ENCODE measurements at regions not wholly inside any gene's neighbourhood (a gene's known extent, or its start where the extent isn't known, plus 50 kb on each side); places are given as distances from the start of the nearest gene placed in this dataset.

DNA sequence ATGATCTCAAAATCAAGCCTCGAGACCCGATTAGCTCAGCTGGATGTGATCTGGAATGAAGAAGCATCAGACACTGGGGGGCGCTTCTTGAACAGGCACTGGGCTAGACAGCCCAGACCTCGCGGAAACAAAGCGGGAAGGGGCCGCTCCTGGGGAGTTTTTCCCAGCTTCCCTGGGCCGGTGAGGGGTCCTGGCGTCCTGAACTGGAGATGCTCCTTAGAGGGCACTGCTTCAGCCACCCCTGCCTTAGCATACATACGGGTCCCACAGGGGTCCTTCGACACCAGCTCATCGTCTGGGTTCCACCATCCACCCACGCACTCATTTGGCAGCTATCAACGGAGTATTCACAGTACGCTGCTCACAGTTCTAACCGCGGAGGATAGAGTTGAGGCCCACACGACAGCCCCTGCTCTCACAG lies 146.7 kb downstream of the TSN start:
- DNase-seq, result no peak

DNA sequence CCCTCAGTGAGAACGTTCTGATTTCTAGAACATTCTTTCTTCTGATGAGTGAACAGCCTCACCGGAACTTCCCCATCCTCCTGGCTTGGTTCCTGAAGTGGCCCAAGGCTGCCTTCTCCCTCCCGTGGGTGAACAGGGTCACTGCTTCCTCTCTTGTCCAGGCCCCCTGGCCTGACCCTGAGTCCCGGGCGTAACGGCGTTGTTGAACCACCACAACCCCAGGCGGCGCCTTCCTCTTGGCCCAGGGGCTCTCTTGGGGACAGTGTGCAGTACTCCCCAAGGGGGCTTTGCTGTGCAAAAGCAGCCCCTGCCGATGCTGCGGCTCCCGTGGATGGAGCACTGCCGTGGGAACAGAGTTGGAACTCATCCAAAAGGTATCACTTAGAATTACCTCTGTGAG lies 147.2 kb downstream of the TSN start:
- DNase-seq, result no peak

- DNase-seq, result no peak
Observed at GRCh38 chr2:121903037-121903689, 147.7 kb downstream of the TSN start.

DNA sequence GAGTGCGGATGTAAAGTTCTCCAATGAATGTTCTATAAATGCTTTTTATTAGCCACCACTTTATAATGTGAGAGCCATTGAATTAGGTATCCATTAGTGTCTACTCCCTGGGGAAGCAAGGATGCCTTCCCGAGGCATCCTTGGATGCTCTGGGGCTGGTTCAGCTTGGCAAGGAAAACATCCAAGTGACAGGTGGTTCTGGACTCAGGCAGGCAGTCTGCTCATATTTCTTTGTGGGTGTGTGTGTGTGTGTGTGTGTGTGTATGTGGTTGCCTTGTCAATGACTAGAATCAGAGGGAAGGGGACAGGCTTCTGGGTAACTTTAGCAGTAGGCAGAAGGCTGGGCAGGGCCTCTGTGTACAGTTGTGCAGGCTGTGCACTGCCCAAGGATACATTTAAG lies 149.2 kb downstream of the TSN start:
- DNase-seq, result no peak

- DNase-seq, result no peak
Observed at GRCh38 chr2:121905201-121905600, 149.8 kb downstream of the TSN start.

DNA sequence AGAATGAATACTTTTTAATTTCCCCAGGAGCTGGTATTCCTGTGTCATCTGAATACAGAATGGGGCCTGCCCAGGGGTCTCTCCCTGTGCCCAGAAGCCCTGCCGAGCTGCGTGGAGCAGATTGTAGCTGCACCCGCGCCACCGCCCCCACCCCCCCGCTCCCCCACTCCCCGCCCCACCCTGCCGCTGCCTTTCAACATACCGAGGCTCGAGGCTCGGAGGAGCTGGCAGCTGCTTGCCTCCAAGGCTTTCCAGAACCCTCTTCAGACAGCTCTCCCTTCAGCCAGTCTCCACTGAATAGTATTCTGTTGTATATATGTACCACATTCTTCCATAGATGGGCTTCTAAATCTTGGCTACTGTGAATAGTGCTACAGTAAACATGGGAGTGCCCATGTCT lies 150.7 kb downstream of the TSN start:
- DNase-seq, result no peak

DNA sequence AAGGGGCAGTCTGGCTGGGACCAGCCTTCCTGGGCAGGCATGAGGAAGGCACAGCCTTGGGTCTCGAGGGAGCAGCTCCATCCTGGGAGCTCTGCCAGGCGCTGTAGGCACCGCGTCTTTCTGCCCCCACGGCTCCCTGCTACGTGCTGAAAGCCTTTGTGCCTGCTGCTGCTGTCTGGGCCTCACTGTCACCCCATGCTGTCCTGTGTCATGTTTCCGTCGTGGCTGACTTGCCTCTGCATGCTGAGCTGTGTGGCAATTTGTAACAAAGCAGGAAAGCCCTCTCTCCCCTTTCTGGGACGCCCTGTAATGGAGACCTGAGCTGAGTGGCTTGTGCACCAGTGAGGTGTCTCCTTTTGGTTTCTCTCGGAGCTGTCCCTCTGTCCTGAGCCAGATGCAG lies 152.5 kb downstream of the TSN start:
- no peak for DNase-seq

DNA sequence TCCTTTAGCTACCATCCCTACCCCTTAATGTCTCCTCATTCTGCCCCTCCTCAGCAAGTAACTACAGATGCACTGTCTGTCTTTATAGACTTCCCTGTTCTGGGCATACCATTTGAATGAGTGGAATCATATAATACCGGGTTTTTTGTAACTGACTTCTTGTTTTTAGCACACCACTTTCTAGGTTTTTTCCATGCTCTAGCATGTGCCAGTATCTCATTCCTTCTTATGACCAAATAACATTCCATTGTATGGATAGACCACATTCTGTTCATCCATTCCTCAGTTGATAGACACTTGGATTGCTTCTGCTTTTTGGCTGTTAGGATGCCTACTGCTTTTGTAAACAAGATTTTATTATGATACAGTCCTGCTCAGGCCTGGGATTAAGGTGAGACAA lies 154.7 kb downstream of the TSN start:
- no peak for DNase-seq

- DNase-seq, result no peak
Observed at GRCh38 chr2:121911036-121911435, 155.6 kb downstream of the TSN start.

GRCh38 chr2:121917143-121917542 lies 161.7 kb downstream of the TSN start:
- no peak for DNase-seq

GRCh38 chr2:121918231-121918630 lies 162.8 kb downstream of the TSN start:
- DNase-seq, result no peak

DNA sequence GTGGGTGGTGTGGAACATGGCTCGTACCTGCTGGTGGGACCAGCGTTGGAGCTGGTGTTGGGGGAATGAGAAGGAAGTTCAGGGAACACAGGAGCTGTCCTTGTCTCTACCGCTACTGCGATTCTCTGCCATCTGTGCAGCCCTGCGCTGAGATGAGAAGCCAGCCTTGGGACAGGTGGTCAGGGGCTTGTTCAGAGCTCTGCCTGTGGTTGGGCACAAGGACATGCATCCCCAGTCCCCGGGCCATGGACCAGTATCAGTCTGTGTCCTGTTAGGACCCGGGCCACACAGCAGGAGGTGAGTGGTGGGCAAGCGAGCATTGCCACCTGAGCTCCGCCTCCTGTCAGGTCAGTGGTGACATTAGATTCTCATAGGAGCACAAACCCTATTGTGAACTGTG lies 164.4 kb downstream of the TSN start:
- DNase-seq, result no peak

- DNase-seq, result no peak
Observed at GRCh38 chr2:121925466-121925865, 170.0 kb downstream of the TSN start.

DNA sequence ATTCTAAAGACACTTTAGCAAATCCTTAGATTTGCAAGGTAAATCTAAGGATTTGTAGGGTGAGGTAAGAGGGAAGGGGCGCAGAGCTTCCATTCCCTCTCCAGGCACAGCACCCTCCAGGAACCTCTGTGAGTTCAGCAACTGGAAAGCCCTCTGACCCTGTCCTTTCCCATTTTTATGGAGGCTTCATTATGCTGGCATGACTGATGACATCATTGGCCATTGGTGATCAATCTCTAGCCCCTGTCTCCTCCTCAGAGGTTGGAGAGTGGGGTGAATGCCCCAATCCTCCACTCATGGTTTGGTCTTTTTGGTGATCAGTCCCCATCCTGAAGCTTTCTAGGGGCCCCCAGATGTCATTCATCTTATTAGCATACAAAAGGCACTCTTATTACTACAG lies 187.8 kb downstream of the TSN start:
- no peak for DNase-seq

- no peak for DNase-seq
Observed at GRCh38 chr2:121944072-121944831, 188.8 kb downstream of the TSN start.

DNA sequence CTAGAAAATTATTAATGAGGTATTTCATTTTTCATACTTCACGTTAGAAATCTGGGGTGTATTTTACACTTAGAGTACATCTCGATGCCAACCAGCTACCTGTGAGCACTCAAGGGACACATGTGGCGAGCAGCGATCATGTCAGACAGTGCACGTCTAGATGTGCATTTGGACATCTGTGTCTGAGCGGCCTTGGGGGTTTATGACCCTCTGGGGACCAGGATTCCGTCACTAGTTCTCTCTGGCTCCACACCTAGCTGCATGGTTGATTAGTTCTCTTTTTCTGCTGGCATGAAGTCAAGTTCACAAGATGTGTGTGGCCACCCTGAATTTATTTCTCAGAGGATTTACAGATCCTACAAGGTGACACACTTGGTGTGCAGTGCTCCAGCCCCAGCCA lies 192.2 kb downstream of the TSN start:
- DNase-seq, result no peak

GRCh38 chr2:121949271-121949670 lies 193.8 kb downstream of the TSN start:
- no peak for DNase-seq

DNA sequence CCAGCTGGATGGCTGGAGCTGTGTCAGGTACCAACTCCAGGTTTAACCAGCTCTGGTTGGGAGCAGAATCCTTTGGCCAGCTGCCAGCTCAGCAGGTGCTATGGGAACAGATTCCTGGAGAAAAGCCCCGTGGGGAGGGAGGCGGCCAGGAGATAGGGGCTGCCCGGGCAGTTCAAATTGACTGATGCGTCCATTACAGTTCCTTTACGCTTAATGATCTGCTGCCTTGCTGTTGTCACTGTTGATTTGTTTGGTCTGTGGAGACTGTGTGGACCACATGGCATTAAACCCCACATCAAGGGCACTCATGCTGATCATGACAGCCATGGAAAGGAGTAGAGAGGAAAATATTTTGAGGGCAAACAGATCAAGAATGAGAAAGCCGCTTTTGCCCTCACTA lies 200.0 kb downstream of the TSN start:
- DNase-seq, result no peak

GRCh38 chr2:121955872-121956271 lies 200.4 kb downstream of the TSN start:
- DNase-seq, result no peak

- no peak for DNase-seq
Observed at GRCh38 chr2:121960251-121960650, 204.8 kb downstream of the TSN start.

DNA sequence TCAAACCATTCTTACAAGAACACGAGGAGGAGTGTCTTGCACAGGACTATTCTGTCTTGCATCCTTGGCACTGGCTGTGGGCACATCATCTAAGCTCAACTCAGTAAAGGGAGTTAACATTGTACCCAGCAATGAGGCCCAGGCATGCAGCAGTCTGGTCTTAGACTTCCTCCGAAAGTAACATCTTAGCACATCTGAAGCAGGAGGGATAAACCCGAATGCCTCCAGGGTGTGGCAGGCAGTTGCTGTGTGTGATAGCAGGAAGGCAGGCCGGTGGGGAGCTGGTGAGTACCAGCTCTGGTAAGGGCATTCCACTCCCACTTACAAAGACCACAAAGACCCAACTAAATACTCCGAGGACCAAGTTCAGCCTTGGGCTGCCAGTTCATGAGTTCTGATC lies 206.3 kb downstream of the TSN start:
- no peak for DNase-seq

GRCh38 chr2:121965661-121966060 lies 210.2 kb downstream of the TSN start:
- DNase-seq, result no peak

DNA sequence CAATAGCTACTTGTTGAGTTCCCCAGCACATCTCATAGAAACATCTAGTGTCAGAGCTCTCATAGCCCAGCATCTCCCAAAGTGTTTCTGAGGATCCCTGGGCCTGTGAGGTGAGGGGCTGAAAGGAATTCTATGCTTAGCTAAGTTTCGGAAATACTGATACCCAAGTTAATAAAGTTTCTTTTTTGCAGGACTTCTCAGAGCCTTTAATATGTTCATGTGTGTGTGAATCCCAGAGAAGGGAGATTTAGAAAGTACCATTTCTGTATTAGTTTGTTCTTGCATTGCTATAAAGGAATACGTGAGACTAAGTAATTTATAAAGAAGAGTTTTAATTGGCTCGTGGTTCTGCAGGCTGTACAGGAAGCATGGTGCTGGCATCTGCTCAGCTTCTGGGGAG lies 211.2 kb downstream of the TSN start:
- no peak for DNase-seq

DNA sequence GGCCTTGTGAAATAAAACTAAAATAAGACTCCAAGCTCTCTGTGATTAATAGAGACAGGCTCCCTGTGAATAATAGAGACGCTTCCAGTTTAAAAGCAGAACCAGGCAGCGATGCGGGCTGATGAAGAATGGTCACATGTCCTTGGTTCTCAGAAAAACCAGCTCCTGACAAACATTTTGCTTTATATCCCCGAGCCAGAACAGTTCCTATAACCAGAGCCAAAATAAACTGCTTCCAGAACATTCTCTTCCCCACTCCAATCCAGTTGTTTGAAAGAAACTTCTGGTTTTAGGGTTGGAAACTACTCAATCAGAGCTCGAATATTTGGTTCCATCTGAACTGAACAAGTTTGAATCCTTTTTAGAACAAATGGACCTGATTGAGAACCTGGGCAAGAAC lies 213.7 kb downstream of the TSN start:
- DNase-seq, result no peak

All from CD4-positive, alpha-beta T cell treated with Interleukin-6 for 4 hours (primary cell).